A673 (cell line): ENCODE measurements at regions not wholly inside any gene's neighbourhood (a gene's known extent, or its start where the extent isn't known, plus 50 kb on each side); places are given as distances from the start of the nearest gene placed in this dataset.

ENCODE experiments used
- BruUV-seq: library from RNA; stranded (reverse); fragments of 400-500 nt; replicated peaks from 2 replicates; lab custom pipeline; 2021; lab: Mats Ljungman, UMichigan
- CTCF ChIA-PET: fragments of 300-600 bp; sonication (Branson Sonifier 250); formaldehyde crosslinking; loops from one replicate; lab custom pipeline; 2022; ENCODE audit warnings: antibody characterized with exemption; lab: Charles Lee
- POLR2A ChIA-PET: fragments of 300-600 bp; sonication (Branson Sonifier 250); formaldehyde crosslinking; loops from one replicate; lab custom pipeline; 2022; ENCODE audit warnings: antibody characterized with exemption; ENCODE audit not compliant: low non-redundant PET; lab: Charles Lee
- DNase-seq: peaks from one replicate; pipeline ENCODE4 v3.0.0-alpha.2; 2015; ENCODE audit warnings: low spot score
- H3K27ac ChIP-seq: fragments of 200-600 bp; sonication (generic); 2 replicates; pipeline ENCODE4 v1.5.1; 2016; ENCODE audit warnings: mixed run types, low read depth, mild to moderate bottlenecking, mixed read lengths, antibody characterized with exemption, low read length; ENCODE audit not compliant: poor library complexity, severe bottlenecking
- H3K27me3 ChIP-seq: fragments of 200-600 bp; sonication (generic); replicated peaks from 2 replicates; pipeline ENCODE4 v1.6.1; 2017; ENCODE audit warnings: mixed run types, low read depth, mild to moderate bottlenecking, mixed read lengths, antibody characterized with exemption, low read length; ENCODE audit not compliant: insufficient read depth, poor library complexity
- H3K36me3 ChIP-seq: fragments of 200-600 bp; sonication (generic); 2 replicates; pipeline ENCODE4 v1.6.1; 2016; ENCODE audit warnings: mixed run types, mild to moderate bottlenecking, mixed read lengths, antibody characterized with exemption, low read length; ENCODE audit not compliant: insufficient read depth, poor library complexity, severe bottlenecking
- H3K4me1 ChIP-seq: fragments of 200-600 bp; sonication (generic); 2 replicates; pipeline ENCODE4 v1.6.1; 2017; ENCODE audit warnings: mixed run types, mild to moderate bottlenecking, mixed read lengths, antibody characterized with exemption, low read length; ENCODE audit not compliant: insufficient read depth, poor library complexity, severe bottlenecking
- H3K4me3 ChIP-seq: fragments of 200-600 bp; sonication (generic); 2 replicates; pipeline ENCODE4 v1.5.1; 2016; ENCODE audit warnings: low read depth, mixed run types, mild to moderate bottlenecking, mixed read lengths, low read length; ENCODE audit not compliant: poor library complexity, severe bottlenecking
- H3K9me3 ChIP-seq: fragments of 200-600 bp; sonication (generic); 2 replicates; pipeline ENCODE4 v1.6.1; 2016; ENCODE audit warnings: mixed run types, low read depth, mild to moderate bottlenecking, mixed read lengths, antibody characterized with exemption, low read length; ENCODE audit not compliant: poor library complexity, severe bottlenecking
- EZH2 ChIP-seq: fragments of 200-600 bp; sonication (generic); IDR thresholded peaks from 2 replicates; pipeline ENCODE4 v1.6.1; 2017; ENCODE audit warnings: borderline replicate concordance, low read depth, mild to moderate bottlenecking, mixed read lengths, antibody characterized with exemption, low read length; ENCODE audit not compliant: poor library complexity, severe bottlenecking
- intact Hi-C: fragments of 100-400 bp; cut with micrococcal nuclease; formaldehyde crosslinking; loops from one replicate; pipeline ENCODE4 v1.10.0; 2022; ENCODE audit not compliant: unreplicated experiment
- TF ChIP-seq, protein P1 (sequence below): fragments of 300-800, 200-600 bp; sonication (generic); conservative IDR thresholded peaks from 2 replicates; pipeline ENCODE4 v1.5.1; 2017; ENCODE audit warnings: low read depth, mild to moderate bottlenecking, antibody characterized with exemption, low read length, moderate library complexity, mixed read lengths

DNA sequence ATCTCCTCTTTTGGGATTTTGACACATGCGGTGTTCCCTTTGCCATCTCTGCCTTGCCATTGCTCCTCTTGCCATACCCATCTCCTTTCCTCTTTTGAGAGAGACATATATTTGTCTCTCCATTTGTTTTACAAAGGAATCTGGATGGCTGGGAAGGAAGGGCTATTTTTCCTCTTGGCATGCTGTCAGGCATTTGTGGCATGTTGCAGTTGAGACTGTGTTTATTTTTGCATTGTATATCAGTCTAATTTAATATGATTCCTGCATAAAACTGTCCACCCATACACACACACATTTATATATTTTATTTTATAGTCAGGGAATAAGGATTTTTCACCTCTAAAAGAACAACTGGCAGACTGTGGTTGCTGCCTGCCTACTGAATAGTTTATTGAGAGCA is 1105.8 kb upstream of the SEMA6A start:
- Histone ChIP-seq H3K4me1 (no peaks in the 10 kb centered on the region), H3K9me3 (peaks cover 7% of the 10 kb centered on the region), H3K27me3 (no peaks in the 10 kb centered on the region), H3K4me3 (no peak overlapping the region), H3K27ac (no peak overlapping the region), H3K36me3 (no peaks in the 10 kb centered on the region)
- DNase-seq = no peak
- ChIA-PET POLR2A (no interaction called here), CTCF (no interaction called here)
- BruUV-seq = no TSS peak
- TF ChIP-seq, protein P1, sequence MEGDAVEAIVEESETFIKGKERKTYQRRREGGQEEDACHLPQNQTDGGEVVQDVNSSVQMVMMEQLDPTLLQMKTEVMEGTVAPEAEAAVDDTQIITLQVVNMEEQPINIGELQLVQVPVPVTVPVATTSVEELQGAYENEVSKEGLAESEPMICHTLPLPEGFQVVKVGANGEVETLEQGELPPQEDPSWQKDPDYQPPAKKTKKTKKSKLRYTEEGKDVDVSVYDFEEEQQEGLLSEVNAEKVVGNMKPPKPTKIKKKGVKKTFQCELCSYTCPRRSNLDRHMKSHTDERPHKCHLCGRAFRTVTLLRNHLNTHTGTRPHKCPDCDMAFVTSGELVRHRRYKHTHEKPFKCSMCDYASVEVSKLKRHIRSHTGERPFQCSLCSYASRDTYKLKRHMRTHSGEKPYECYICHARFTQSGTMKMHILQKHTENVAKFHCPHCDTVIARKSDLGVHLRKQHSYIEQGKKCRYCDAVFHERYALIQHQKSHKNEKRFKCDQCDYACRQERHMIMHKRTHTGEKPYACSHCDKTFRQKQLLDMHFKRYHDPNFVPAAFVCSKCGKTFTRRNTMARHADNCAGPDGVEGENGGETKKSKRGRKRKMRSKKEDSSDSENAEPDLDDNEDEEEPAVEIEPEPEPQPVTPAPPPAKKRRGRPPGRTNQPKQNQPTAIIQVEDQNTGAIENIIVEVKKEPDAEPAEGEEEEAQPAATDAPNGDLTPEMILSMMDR = no peak
- TF ChIP-seq EZH2 = no peak
- intact Hi-C loops = no loop called here

DNA sequence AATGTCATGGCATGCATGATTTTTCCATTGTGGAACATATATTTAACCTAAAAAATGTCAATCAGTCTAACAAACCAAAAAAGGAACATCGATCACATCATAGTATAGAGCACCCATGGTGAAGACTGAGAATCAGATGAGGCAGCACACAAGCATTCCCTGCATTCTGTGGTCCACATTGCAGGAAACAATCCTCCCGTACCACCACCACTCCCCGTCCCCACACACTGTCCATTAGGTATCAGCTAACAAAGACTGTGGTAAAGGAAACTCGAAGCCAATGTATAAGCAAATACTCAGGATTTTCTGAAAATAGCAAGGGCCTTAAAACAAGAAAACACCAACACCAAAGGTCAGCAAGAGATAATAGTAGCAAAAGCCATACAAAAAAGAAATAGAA is 1104.4 kb upstream of the SEMA6A start:
- H3K27me3 ChIP-seq = no peaks in the 10 kb centered on the region
- intact Hi-C loops = no loop called here
- H3K9me3 ChIP-seq = peaks cover 5% of the 10 kb centered on the region
- ChIA-PET POLR2A (no interaction called here), CTCF (no interaction called here)
- H3K27ac ChIP-seq = no peak overlapping the region
- no peak for DNase-seq
- H3K4me1 ChIP-seq = no peaks in the 10 kb centered on the region
- no TSS peak for BruUV-seq
- no peak for TF ChIP-seq EZH2
- TF ChIP-seq, protein P1 = no peak
- no peaks in the 10 kb centered on the region for H3K36me3 ChIP-seq
- H3K4me3 ChIP-seq = no peak overlapping the region

DNA sequence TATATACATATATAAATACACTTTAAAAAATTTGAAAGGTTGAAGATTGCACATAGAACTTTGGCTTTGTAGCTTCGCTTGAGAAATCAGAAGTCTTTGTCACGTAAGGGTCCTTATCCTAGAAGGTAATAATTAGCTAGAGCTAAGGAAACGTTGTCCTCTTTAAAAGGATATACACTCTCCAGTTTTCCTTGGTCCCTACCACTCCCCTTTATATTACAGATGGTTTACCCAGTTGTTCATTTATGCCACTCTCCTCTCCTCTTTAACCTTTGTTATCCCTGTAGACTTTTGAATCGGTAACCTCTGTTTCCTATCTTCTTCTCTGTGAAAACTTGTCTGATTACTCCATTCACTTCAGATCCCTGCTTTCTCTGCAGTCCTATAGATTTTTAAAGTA is 1101.0 kb upstream of the SEMA6A start:
- no peak for DNase-seq
- intact Hi-C loops = no loop called here
- Histone ChIP-seq H3K27me3 (no peaks in the 10 kb centered on the region), H3K4me1 (no peaks in the 10 kb centered on the region), H3K36me3 (no peaks in the 10 kb centered on the region), H3K27ac (no peak overlapping the region), H3K9me3 (no peaks in the 10 kb centered on the region), H3K4me3 (no peak overlapping the region)
- TF ChIP-seq, protein P1 = no peak
- TF ChIP-seq EZH2 = no peak
- CTCF ChIA-PET = no interaction called here
- POLR2A ChIA-PET = no interaction called here
- no TSS peak for BruUV-seq
